ENCODE measurements at regions not wholly inside any gene's neighbourhood (a gene's known extent, or its start where the extent isn't known, plus 50 kb on each side); places are given as distances from the start of the nearest gene placed in this dataset.
A peak's percentile ranks its signal among the peaks of the same experiment; 100 is the strongest.

DNA sequence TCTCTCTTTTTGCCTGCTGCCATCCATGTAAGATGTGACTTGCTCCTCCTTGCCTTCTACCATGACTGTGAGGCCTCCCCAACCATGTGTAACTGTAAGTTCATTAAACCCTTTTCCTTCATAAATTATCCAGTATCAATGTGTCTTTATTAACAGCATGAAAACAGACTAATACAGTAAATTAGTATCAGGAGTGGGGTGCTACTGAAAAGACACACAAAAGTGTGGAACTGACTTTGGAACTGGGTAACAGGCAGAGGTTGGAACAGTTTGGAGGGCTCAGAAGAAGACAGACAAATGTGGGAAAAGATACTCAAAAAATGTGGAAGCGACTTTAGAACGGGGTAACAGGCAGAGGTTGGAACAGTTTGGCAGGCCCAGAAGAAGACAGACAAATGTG, 189.4 kb downstream of the HTR1B start:
- Histone ChIP-seq H3K36me3 (ENCODE audit: control insufficient read depth in 2 of 2, extremely low read depth in 1 of 2, insufficient read depth in 2 of 2, low read length in 2 of 2) (no peaks in the 10 kb centered on the region), H3K27ac (ENCODE audit: control insufficient read depth, insufficient read depth, low read length) (no peak overlapping the region), H3K79me2 (ENCODE audit: control insufficient read depth, insufficient read depth, low read length) (no peaks in the 10 kb centered on the region), H3K4me2 (ENCODE audit: control insufficient read depth, extremely low read depth, insufficient read depth, low read depth, low read length) (no peak overlapping the region), H3K27me3 (ENCODE audit: control insufficient read depth, extremely low read depth, insufficient read depth, low read length) (no peaks in the 10 kb centered on the region), H3K4me1 (ENCODE audit: control insufficient read depth, extremely low read depth, insufficient read depth, low read length) (no peaks in the 10 kb centered on the region), H3K9me1 (ENCODE audit: control insufficient read depth, extremely low read depth, insufficient read depth, low read length) (no peaks in the 10 kb centered on the region), H2AFZ (ENCODE audit: control insufficient read depth, low read length) (no peak overlapping the region), H3K9me3 (ENCODE audit: control insufficient read depth, low read depth, low read length) (peaks cover 8% of the 10 kb centered on the region), H3K4me3 (ENCODE audit: control insufficient read depth in 2 of 3, extremely low read depth in 1 of 3, insufficient read depth in 2 of 3, low read depth in 1 of 3, low read length in 3 of 3) (no peak overlapping the region), H3K9ac (ENCODE audit: control insufficient read depth, extremely low read depth, insufficient read depth, low read length) (no peak overlapping the region), H4K20me1 (ENCODE audit: control insufficient read depth, extremely low read depth, insufficient read depth, low read length) (no peaks in the 10 kb centered on the region)
- no peak for TF ChIP-seq EZH2 (IDR thresholded peaks at IDR 0.05; ENCODE audit: low read length)
- TF ChIP-seq, protein P1, sequence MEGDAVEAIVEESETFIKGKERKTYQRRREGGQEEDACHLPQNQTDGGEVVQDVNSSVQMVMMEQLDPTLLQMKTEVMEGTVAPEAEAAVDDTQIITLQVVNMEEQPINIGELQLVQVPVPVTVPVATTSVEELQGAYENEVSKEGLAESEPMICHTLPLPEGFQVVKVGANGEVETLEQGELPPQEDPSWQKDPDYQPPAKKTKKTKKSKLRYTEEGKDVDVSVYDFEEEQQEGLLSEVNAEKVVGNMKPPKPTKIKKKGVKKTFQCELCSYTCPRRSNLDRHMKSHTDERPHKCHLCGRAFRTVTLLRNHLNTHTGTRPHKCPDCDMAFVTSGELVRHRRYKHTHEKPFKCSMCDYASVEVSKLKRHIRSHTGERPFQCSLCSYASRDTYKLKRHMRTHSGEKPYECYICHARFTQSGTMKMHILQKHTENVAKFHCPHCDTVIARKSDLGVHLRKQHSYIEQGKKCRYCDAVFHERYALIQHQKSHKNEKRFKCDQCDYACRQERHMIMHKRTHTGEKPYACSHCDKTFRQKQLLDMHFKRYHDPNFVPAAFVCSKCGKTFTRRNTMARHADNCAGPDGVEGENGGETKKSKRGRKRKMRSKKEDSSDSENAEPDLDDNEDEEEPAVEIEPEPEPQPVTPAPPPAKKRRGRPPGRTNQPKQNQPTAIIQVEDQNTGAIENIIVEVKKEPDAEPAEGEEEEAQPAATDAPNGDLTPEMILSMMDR (optimal IDR thresholded peaks at IDR 0.05 in 1 of 3, IDR thresholded peaks at IDR 0.05 in 1 of 3, conservative IDR thresholded peaks at IDR 0.05 in 1 of 3; ENCODE audit: extremely low read depth in 1 of 3, insufficient read depth in 2 of 3, low read length in 3 of 3): no peak
- FAIRE-seq: no peak
- dilution Hi-C loops (cut with MboI; ENCODE audit: extremely low pct_ligation_motif_present, low sequenced_read_pairs): no loop called here
- no peak for DNase-seq (ENCODE audit: low read depth, low spot score)

DNA sequence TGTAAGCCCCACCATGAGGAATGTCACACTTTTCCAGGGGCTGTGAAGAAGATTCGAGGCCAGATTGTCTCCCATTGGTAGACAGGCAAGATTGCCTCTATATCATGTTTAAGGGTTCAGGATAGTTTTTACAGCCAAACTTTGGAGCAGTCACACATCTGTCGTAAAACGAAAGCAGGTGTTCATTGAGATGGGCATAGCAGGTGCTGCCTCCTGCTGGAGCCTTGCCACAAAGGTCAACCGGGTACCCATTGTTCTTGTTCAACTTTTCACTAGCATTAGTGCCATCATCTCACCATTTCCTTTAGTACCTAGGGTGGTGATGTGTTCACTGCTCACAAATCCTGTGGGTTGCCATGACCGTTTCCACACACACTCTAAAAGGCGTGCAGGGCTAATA, 198.3 kb downstream of the HTR1B start:
- FAIRE-seq: no peak

More for the DNA sequence above, 198.3 kb downstream of the HTR1B start:
- Histone ChIP-seq H3K9ac (ENCODE audit: control insufficient read depth, extremely low read depth, insufficient read depth, low read length) (no peak overlapping the region), H2AFZ (ENCODE audit: control insufficient read depth, low read length) (no peak overlapping the region), H3K4me2 (ENCODE audit: control insufficient read depth, extremely low read depth, insufficient read depth, low read depth, low read length) (no peak overlapping the region), H3K79me2 (ENCODE audit: control insufficient read depth, insufficient read depth, low read length) (no peaks in the 10 kb centered on the region), H3K9me3 (ENCODE audit: control insufficient read depth, low read depth, low read length) (no peaks in the 10 kb centered on the region), H3K9me1 (ENCODE audit: control insufficient read depth, extremely low read depth, insufficient read depth, low read length) (no peaks in the 10 kb centered on the region), H3K4me1 (ENCODE audit: control insufficient read depth, extremely low read depth, insufficient read depth, low read length) (peaks cover 3% of the 10 kb centered on the region), H3K4me3 (ENCODE audit: control insufficient read depth in 2 of 3, extremely low read depth in 1 of 3, insufficient read depth in 2 of 3, low read depth in 1 of 3, low read length in 3 of 3) (no peak overlapping the region), H3K27ac (ENCODE audit: control insufficient read depth, insufficient read depth, low read length) (no peak overlapping the region), H3K36me3 (ENCODE audit: control insufficient read depth in 2 of 2, extremely low read depth in 1 of 2, insufficient read depth in 2 of 2, low read length in 2 of 2) (no peaks in the 10 kb centered on the region), H4K20me1 (ENCODE audit: control insufficient read depth, extremely low read depth, insufficient read depth, low read length) (no peaks in the 10 kb centered on the region), H3K27me3 (ENCODE audit: control insufficient read depth, extremely low read depth, insufficient read depth, low read length) (no peaks in the 10 kb centered on the region)
- no peak for DNase-seq (ENCODE audit: low read depth, low spot score)
- TF ChIP-seq EZH2 (IDR thresholded peaks at IDR 0.05; ENCODE audit: low read length): no peak
- TF ChIP-seq, protein P1 (optimal IDR thresholded peaks at IDR 0.05 in 1 of 3, IDR thresholded peaks at IDR 0.05 in 1 of 3, conservative IDR thresholded peaks at IDR 0.05 in 1 of 3; ENCODE audit: extremely low read depth in 1 of 3, insufficient read depth in 2 of 3, low read length in 3 of 3): peak in 1 of 3 experiments; percentile 32
- dilution Hi-C loops (cut with MboI; ENCODE audit: extremely low pct_ligation_motif_present, low sequenced_read_pairs): no loop called here

Data from keratinocyte (primary cell).